K562 (cell line): ENCODE measurements at regions not wholly inside any gene's neighbourhood (a gene's known extent, or its start where the extent isn't known, plus 50 kb on each side); places are given as distances from the start of the nearest gene placed in this dataset.

Experiments
- ATAC-seq: fragments of 200-7000 bp; cut with Tn5 transposase; 3 replicates; pipeline ENCODE4 v1.9.1; 2020; ENCODE audit warnings: moderate library complexity
- BruUV-seq: library from RNA; stranded (reverse); fragments of 400-500 nt; replicated peaks from 2 replicates; lab custom pipeline; 2021; lab: Mats Ljungman, UMichigan
- CTCF ChIA-PET: fragments of 300-600 bp; formaldehyde crosslinking; extraction: SDS; loops from one replicate; lab custom pipeline; 2021; ENCODE audit warnings: low intra/inter-chr PET ratio; lab: Yijun Ruan, JAX
- POLR2A ChIA-PET: fragments of 300-600, 350-650 bp; sonication (Branson Sonifier 250); formaldehyde crosslinking; extraction: SDS; loops from one replicate; lab custom pipeline; 2021; ENCODE audit warnings: antibody characterized with exemption, inconsistent platforms; lab: Yijun Ruan, JAX
- DNase-seq, 4 experiments: peaks; one replicate each; pipeline versions ENCODE4 v3.0.0 to v3.0.0-alpha.2; 2011 to 2018; ENCODE audit warnings: low spot score in 3 of 4, mixed read lengths in 3 of 4; ENCODE audit errors: extremely low read depth in 1 of 4
- FAIRE-seq: peaks from 2 replicates; lab custom pipeline; 2011; peaks lifted over from hg19 to GRCh38; lab: Jason Lieb, UNC
- H2AFZ ChIP-seq: 2 replicates; pipeline ENCODE4 v1.6.0; 2011; ENCODE audit warnings: low read depth, low read length, control low read depth, inconsistent platforms
- H3K27ac ChIP-seq: fragments of 200-600 bp; 3 replicates; pipeline ENCODE4 v1.8.0; 2011; ENCODE audit warnings: low read depth, mild to moderate bottlenecking, control low read depth, inconsistent platforms, low read length, moderate library complexity, mixed read lengths; ENCODE audit errors: extremely low read depth
- H3K27me3 ChIP-seq, 2 experiments: fragments of 300-600 bp in 1 of 2; 2 replicates in 1 of 2; 3 replicates in 1 of 2; pipeline versions ENCODE4 v1.6.0 to v1.8.0; 2011; ENCODE audit warnings: inconsistent platforms in 2 of 2, low read length in 2 of 2, mild to moderate bottlenecking in 1 of 2, mixed read lengths in 1 of 2, moderate library complexity in 1 of 2; ENCODE audit not compliant: control insufficient read depth in 2 of 2, insufficient read depth in 2 of 2
- H3K36me3 ChIP-seq: fragments of 300-600 bp; 3 replicates; pipeline ENCODE4 v1.8.0; 2011; ENCODE audit warnings: mild to moderate bottlenecking, low read length, inconsistent platforms; ENCODE audit not compliant: control insufficient read depth, insufficient read depth
- H3K4me1 ChIP-seq, 2 experiments: fragments of 200-600 bp in 1 of 2; replicated peaks in 1 of 2; 2 replicates in 1 of 2; 3 replicates in 1 of 2; pipeline versions ENCODE4 v1.5.1 to v1.8.0; 2011; ENCODE audit warnings: inconsistent platforms in 2 of 2, low read length in 2 of 2, mild to moderate bottlenecking in 1 of 2, mixed read lengths in 1 of 2, moderate library complexity in 1 of 2; ENCODE audit not compliant: control insufficient read depth in 2 of 2, insufficient read depth in 2 of 2
- H3K4me2 ChIP-seq: 2 replicates; pipeline ENCODE4 v1.6.1; 2011; ENCODE audit warnings: low read length, control low read depth, inconsistent platforms, mixed read lengths; ENCODE audit not compliant: insufficient read depth
- H3K4me3 ChIP-seq: fragments of 200-600 bp; sonication (generic), shearing (Covaris generic); 2 replicates; pipeline ENCODE4 v1.5.1; 2016; ENCODE audit warnings: control low read depth, inconsistent platforms
- H3K79me2 ChIP-seq: fragments of 200-600 bp; 3 replicates; pipeline ENCODE4 v1.8.0; 2011; ENCODE audit warnings: low read length, inconsistent platforms; ENCODE audit not compliant: control insufficient read depth, insufficient read depth
- H3K9ac ChIP-seq, 2 experiments: 2 replicates each; pipeline versions ENCODE4 v1.6.0 to v1.6.1; 2011; ENCODE audit warnings: low read depth in 2 of 2, low read length in 2 of 2, control low read depth in 1 of 2, inconsistent platforms in 1 of 2, mild to moderate bottlenecking in 1 of 2, mixed read lengths in 1 of 2; ENCODE audit not compliant: insufficient read depth in 1 of 2
- H3K9me1 ChIP-seq: one replicate; pipeline ENCODE4 v1.6.0; 2011; ENCODE audit warnings: inconsistent platforms, mild to moderate bottlenecking, low read length, moderate library complexity; ENCODE audit not compliant: control insufficient read depth, insufficient read depth
- H3K9me3 ChIP-seq: replicated peaks from 2 replicates; pipeline ENCODE4 v1.5.1; 2011; ENCODE audit warnings: low read depth, low read length, inconsistent platforms; ENCODE audit not compliant: control insufficient read depth, insufficient read depth
- H4K20me1 ChIP-seq: replicated peaks from 2 replicates; pipeline ENCODE4 v1.6.1; 2011; ENCODE audit warnings: low read length, inconsistent platforms, mixed read lengths; ENCODE audit not compliant: control insufficient read depth, insufficient read depth
- ASH1L ChIP-seq: fragments of 450-650 bp; IDR thresholded peaks from 2 replicates; pipeline ENCODE4 v1.6.1; 2018; ENCODE audit warnings: borderline replicate concordance, mild to moderate bottlenecking, low read depth; ENCODE audit not compliant: partially characterized antibody
- MTA1 ChIP-seq: fragments of 450-650 bp; IDR thresholded peaks from 2 replicates; pipeline ENCODE4 v1.6.1; 2017; ENCODE audit warnings: borderline replicate concordance
- PCBP1 ChIP-seq: fragments of 200-400 bp; formaldehyde crosslinking; IDR thresholded peaks from 2 replicates; pipeline ENCODE4 v1.6.1; 2018; ENCODE audit warnings: mild to moderate bottlenecking, low read depth, low read length; ENCODE audit not compliant: poor library complexity, severe bottlenecking
- ZFX ChIP-seq: sonication (generic); formaldehyde crosslinking; IDR thresholded peaks from 2 replicates; pipeline ENCODE4 v1.8.0; 2022; ENCODE audit warnings: mild to moderate bottlenecking, missing genetic modification reagents, moderate library complexity
- ZNF408 ChIP-seq: fragments of 250-450 bp; sonication (Bioruptor Pico); IDR thresholded peaks from 2 replicates; pipeline ENCODE4 v1.4.0; 2020; ENCODE audit warnings: low read depth, mild to moderate bottlenecking, moderate library complexity
- WGBS: fragments of 100-300 bp; shearing (Covaris generic); methylation state at CpG from one replicate; pipeline ENCODE4 v1.1.6; 2016; ENCODE audit warnings: low coverage, mixed read lengths; ENCODE audit not compliant: insufficient coverage; ENCODE audit errors: missing lambda C conversion rate; 5-methylcytosine and 5-hydroxymethylcytosine counted together
- in situ Hi-C: fragments of 300-500 bp; cut with MboI; formaldehyde crosslinking; loops from 4 replicates; pipeline ENCODE4 v1.15.0; 2018; ENCODE audit warnings: inconsistent platforms, mixed read lengths
- intact Hi-C: fragments of 100-400 bp; cut with micrococcal nuclease; formaldehyde crosslinking; loops from 2 replicates; pipeline ENCODE4 v1.14.2; 2022

- no peak overlapping the region for H3K9ac ChIP-seq
- no peak for TF ChIP-seq ZNF408 (CRISPR knock-in tag)
- no peak for TF ChIP-seq MTA1
- no peak for TF ChIP-seq ASH1L
- no peak for TF ChIP-seq ZFX (CRISPR knock-in tag)
- no peak for TF ChIP-seq PCBP1
- under 1% methylated on average over 25 of the region's 28 CpGs for WGBS
- H3K27me3 ChIP-seq = no peaks in the 10 kb centered on the region
- no peak overlapping the region for H3K27ac ChIP-seq
- intact Hi-C loops = no loop called here
- H3K36me3 ChIP-seq = no peaks in the 10 kb centered on the region
- FAIRE-seq = no peak
- CTCF ChIA-PET = no interaction called here
- no peaks in the 10 kb centered on the region for H3K9me3 ChIP-seq
- H3K79me2 ChIP-seq = no peaks in the 10 kb centered on the region
- DNase-seq = no peak
- no peaks in the 10 kb centered on the region for H3K9me1 ChIP-seq
- no peak overlapping the region for H3K4me3 ChIP-seq
- BruUV-seq = no TSS peak
- no peaks in the 10 kb centered on the region for H4K20me1 ChIP-seq
- no peak overlapping the region for H3K4me2 ChIP-seq
- H3K4me1 ChIP-seq = no peaks in the 10 kb centered on the region
- POLR2A ChIA-PET = no interaction called here
- no peak overlapping the region for H2AFZ ChIP-seq
- in situ Hi-C loops = no loop called here
- no peak for ATAC-seq
Observed at GRCh38 chr18:38944446-38945024, 1378.9 kb upstream of the CELF4 start.
